GM12875 (cell line): ENCODE measurements at regions not wholly inside any gene's neighbourhood (a gene's known extent, or its start where the extent isn't known, plus 50 kb on each side); places are given as distances from the start of the nearest gene placed in this dataset.

Source experiments
- H3K4me3 ChIP-seq: one replicate; pipeline ENCODE4 v1.5.1; 2011; ENCODE audit warnings: low read depth, low read length, control low read depth
- CTCF ChIP-seq: IDR thresholded peaks from 2 replicates; pipeline ENCODE4 v1.5.1; 2011; ENCODE audit warnings: low read depth, mild to moderate bottlenecking, control low read depth, inconsistent platforms, low read length, moderate library complexity, borderline replicate concordance; ENCODE audit not compliant: insufficient read depth

GRCh38 chr5:115430374-115430773, 114.2 kb downstream of the FEM1C start:
- H3K4me3 ChIP-seq, result no peak overlapping the region
- TF ChIP-seq CTCF, result no peak

GRCh38 chr5:115429345-115429940, 115.1 kb downstream of the FEM1C start:
- no peak overlapping the region for H3K4me3 ChIP-seq
- no peak for TF ChIP-seq CTCF

GRCh38 chr5:115428676-115429075, 115.9 kb downstream of the FEM1C start:
- TF ChIP-seq CTCF, result no peak
- H3K4me3 ChIP-seq, result no peak overlapping the region

GRCh38 chr5:115428248-115428647, 116.3 kb downstream of the FEM1C start:
- no peak overlapping the region for H3K4me3 ChIP-seq
- TF ChIP-seq CTCF, result no peak

- no peak for TF ChIP-seq CTCF
- no peak overlapping the region for H3K4me3 ChIP-seq
These were observed 120.1 kb downstream of the FEM1C start for GRCh38 chr5:115424446-115424845.

- no peak overlapping the region for H3K4me3 ChIP-seq
- no peak for TF ChIP-seq CTCF
These were observed 120.5 kb downstream of the FEM1C start for GRCh38 chr5:115424030-115424429.

GRCh38 chr5:115423541-115423940, 121.0 kb downstream of the FEM1C start:
- H3K4me3 ChIP-seq, result no peak overlapping the region
- no peak for TF ChIP-seq CTCF
